ENCODE measurements at regions not wholly inside any gene's neighbourhood (a gene's known extent, or its start where the extent isn't known, plus 50 kb on each side); places are given as distances from the start of the nearest gene placed in this dataset.
A peak's percentile ranks its signal among the peaks of the same experiment; 100 is the strongest.

DNA sequence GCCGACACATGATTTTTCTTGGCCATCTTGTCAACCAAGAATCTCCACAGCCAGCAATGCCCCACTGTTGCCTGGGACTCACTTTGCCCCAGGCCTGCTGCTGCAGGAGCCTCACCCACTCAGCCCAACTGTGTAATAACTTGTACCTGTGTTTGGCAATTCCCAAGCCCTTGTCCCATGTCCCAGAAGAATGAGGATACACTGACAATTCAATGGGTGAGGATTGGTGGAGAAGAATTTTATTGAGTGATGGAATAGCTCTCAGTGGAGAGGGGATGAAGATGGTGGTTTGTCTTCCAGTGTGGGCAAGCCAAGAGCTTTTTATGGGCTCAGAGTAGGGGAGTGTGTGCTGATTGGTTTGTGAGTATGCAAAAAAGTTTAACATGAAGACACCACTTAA, 861.9 kb downstream of the TFAP2A start:
- Mint-ChIP-seq H3K9me3 (peaks cover 6 to 22% (median 14%) of the 10 kb centered on the region in 7 donors), H3K27me3 (ENCODE audit: low read depth in 3 of 3) (peaks cover 0 to 1% (median 0%) of the 10 kb centered on the region in 3 donors), H3K27ac (no peak overlapping the region), H3K4me3 (no peak overlapping the region), H3K36me3 (no peaks in the 10 kb centered on the region), H3K4me1 (no peaks in the 10 kb centered on the region)
- Histone ChIP-seq H3K4me1 (ENCODE audit: control insufficient read depth in 1 of 2, insufficient read depth in 2 of 2, low read length in 2 of 2) (no peaks in the 10 kb centered on the region), H3K79me2 (ENCODE audit: insufficient read depth, low read length) (no peaks in the 10 kb centered on the region), H3K4me3 (replicated peaks in 1 of 3; ENCODE audit: low read depth in 2 of 3, low read length in 3 of 3) (no peak overlapping the region), H3K4me2 (replicated peaks; ENCODE audit: extremely low read depth, low read length, poor library complexity, severe bottlenecking) (no peak overlapping the region), H3K9me3 (replicated peaks in 1 of 2; ENCODE audit: control insufficient read depth in 1 of 2, insufficient read depth in 1 of 2, low read length in 2 of 2) (peaks cover 11 to 18% of the 10 kb centered on the region in 2 donors), H3K27ac (ENCODE audit: low read depth in 1 of 2, low read length in 2 of 2) (no peak overlapping the region), H3K9ac (ENCODE audit: insufficient read depth, low read length, poor library complexity, severe bottlenecking) (no peak overlapping the region), H2AFZ (ENCODE audit: insufficient read depth, low read depth, low read length, poor library complexity, severe bottlenecking) (no peak overlapping the region), H3K27me3 (ENCODE audit: control insufficient read depth in 2 of 2, insufficient read depth in 2 of 2, low read length in 2 of 2) (no peaks in the 10 kb centered on the region), H3K36me3 (replicated peaks in 1 of 2; ENCODE audit: control insufficient read depth in 1 of 2, insufficient read depth in 2 of 2, low read length in 2 of 2) (no peaks in the 10 kb centered on the region), H4K20me1 (ENCODE audit: insufficient read depth, low read length) (no peaks in the 10 kb centered on the region)
- intact Hi-C loops (cut with micrococcal nuclease), result no loop called here
- TF ChIP-seq, protein P1, sequence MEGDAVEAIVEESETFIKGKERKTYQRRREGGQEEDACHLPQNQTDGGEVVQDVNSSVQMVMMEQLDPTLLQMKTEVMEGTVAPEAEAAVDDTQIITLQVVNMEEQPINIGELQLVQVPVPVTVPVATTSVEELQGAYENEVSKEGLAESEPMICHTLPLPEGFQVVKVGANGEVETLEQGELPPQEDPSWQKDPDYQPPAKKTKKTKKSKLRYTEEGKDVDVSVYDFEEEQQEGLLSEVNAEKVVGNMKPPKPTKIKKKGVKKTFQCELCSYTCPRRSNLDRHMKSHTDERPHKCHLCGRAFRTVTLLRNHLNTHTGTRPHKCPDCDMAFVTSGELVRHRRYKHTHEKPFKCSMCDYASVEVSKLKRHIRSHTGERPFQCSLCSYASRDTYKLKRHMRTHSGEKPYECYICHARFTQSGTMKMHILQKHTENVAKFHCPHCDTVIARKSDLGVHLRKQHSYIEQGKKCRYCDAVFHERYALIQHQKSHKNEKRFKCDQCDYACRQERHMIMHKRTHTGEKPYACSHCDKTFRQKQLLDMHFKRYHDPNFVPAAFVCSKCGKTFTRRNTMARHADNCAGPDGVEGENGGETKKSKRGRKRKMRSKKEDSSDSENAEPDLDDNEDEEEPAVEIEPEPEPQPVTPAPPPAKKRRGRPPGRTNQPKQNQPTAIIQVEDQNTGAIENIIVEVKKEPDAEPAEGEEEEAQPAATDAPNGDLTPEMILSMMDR (IDR thresholded peaks at IDR 0.05), result no peak
- DNase-seq, result no peak
- 63% methylated on average over 1 of the region's 1 CpG for WGBS (ENCODE audit: insufficient coverage)

DNA sequence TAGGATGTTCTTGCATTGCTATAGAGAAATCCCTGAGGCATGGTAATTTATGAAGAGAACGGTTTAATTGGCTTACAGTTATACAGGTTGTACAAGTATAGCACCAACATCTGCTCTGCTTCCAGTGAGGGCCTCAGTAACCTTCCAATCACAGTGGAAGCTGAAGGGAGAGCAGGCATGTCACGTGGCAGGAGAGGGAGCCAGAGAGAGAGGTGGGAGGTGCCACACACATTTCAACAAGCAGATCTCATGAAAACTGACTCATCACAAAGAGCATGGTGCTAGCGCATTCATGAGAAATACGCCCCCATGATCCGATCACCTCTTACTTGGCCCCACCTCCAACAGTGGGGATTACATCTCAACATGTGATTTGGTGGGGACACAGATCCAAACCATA, 871.2 kb downstream of the TFAP2A start:
- no peak overlapping the region for H3K4me3 Mint-ChIP-seq
- Histone ChIP-seq H4K20me1 (ENCODE audit: insufficient read depth, low read length) (no peaks in the 10 kb centered on the region), H3K4me2 (replicated peaks; ENCODE audit: extremely low read depth, low read length, poor library complexity, severe bottlenecking) (no peak overlapping the region), H3K36me3 (replicated peaks in 1 of 2; ENCODE audit: control insufficient read depth in 1 of 2, insufficient read depth in 2 of 2, low read length in 2 of 2) (no peaks in the 10 kb centered on the region), H3K9me3 (replicated peaks in 1 of 2; ENCODE audit: control insufficient read depth in 1 of 2, insufficient read depth in 1 of 2, low read length in 2 of 2) (no peaks in the 10 kb centered on the region), H3K9ac (ENCODE audit: insufficient read depth, low read length, poor library complexity, severe bottlenecking) (no peak overlapping the region), H3K79me2 (ENCODE audit: insufficient read depth, low read length) (no peaks in the 10 kb centered on the region), H3K27me3 (ENCODE audit: control insufficient read depth in 2 of 2, insufficient read depth in 2 of 2, low read length in 2 of 2) (no peaks in the 10 kb centered on the region), H3K4me1 (ENCODE audit: control insufficient read depth in 1 of 2, insufficient read depth in 2 of 2, low read length in 2 of 2) (no peaks in the 10 kb centered on the region), H3K27ac (ENCODE audit: low read depth in 1 of 2, low read length in 2 of 2) (no peak overlapping the region), H2AFZ (ENCODE audit: insufficient read depth, low read depth, low read length, poor library complexity, severe bottlenecking) (no peak overlapping the region), H3K4me3 (replicated peaks in 1 of 3; ENCODE audit: low read depth in 2 of 3, low read length in 3 of 3) (no peak overlapping the region)
- peaks cover 1 to 6% (median 2%) of the 10 kb centered on the region in 3 donors for H3K27me3 Mint-ChIP-seq (ENCODE audit: low read depth in 3 of 3)
- no peaks in the 10 kb centered on the region for H3K9me3 Mint-ChIP-seq
- intact Hi-C loops (cut with micrococcal nuclease), result no loop called here
- TF ChIP-seq, protein P1 (IDR thresholded peaks at IDR 0.05), result no peak
- DNase-seq, result no peak
- no peaks in the 10 kb centered on the region for H3K4me1 Mint-ChIP-seq
- peak overlapping the region in 1 of 7 donors; percentile 9 for H3K27ac Mint-ChIP-seq
- H3K36me3 Mint-ChIP-seq, result no peaks in the 10 kb centered on the region
- no CpG with 5 or more reads among the region's 5 CpGs for WGBS (ENCODE audit: insufficient coverage)
